Trophoblast cell (in vitro differentiated cells and primary cell): ENCODE measurements at regions not wholly inside any gene's neighbourhood (a gene's known extent, or its start where the extent isn't known, plus 50 kb on each side); places are given as distances from the start of the nearest gene placed in this dataset.
A peak's percentile ranks its signal among the peaks of the same experiment; 100 is the strongest.
"Not testable (repeated sequence)": the region's sequence is repeated elsewhere in the genome, so short reads cannot be mapped to it uniquely, and the experiment has no call there.

Experiments
- DNase-seq, 2 donors: peaks; one replicate each; pipeline ENCODE4 v3.0.0-alpha.2; 2016
- H2AFZ ChIP-seq: 2 replicates; pipeline ENCODE4 v1.6.1; 2013; ENCODE audit warnings: low read length, moderate library complexity, mild to moderate bottlenecking; ENCODE audit not compliant: insufficient read depth, poor library complexity
- H2AK5ac ChIP-seq: 2 replicates; pipeline ENCODE4 v1.6.1; 2013; ENCODE audit warnings: mild to moderate bottlenecking, low read length
- H2BK120ac ChIP-seq: 2 replicates; pipeline ENCODE4 v1.6.1; 2013; ENCODE audit warnings: low read length, mild to moderate bottlenecking, moderate library complexity; ENCODE audit not compliant: insufficient read depth, poor library complexity
- H2BK12ac ChIP-seq: 2 replicates; pipeline ENCODE4 v1.6.1; 2013; ENCODE audit warnings: mild to moderate bottlenecking, low read length, moderate library complexity
- H2BK5ac ChIP-seq: 2 replicates; pipeline ENCODE4 v1.6.1; 2013; ENCODE audit warnings: low read length, low read depth, moderate library complexity, mild to moderate bottlenecking; ENCODE audit not compliant: poor library complexity
- H3K14ac ChIP-seq: 2 replicates; pipeline ENCODE4 v1.6.1; 2013; ENCODE audit warnings: mild to moderate bottlenecking, low read length
- H3K18ac ChIP-seq: 2 replicates; pipeline ENCODE4 v1.6.1; 2013; ENCODE audit warnings: mild to moderate bottlenecking, low read length
- H3K23ac ChIP-seq: 2 replicates; pipeline ENCODE4 v1.6.1; 2013; ENCODE audit warnings: low read length
- H3K27ac ChIP-seq: 2 replicates; pipeline ENCODE4 v1.5.1; 2013; ENCODE audit warnings: low read depth, mild to moderate bottlenecking, inconsistent platforms, low read length, moderate library complexity
- H3K27me3 ChIP-seq: 2 replicates; pipeline ENCODE4 v1.6.1; 2013; ENCODE audit warnings: inconsistent platforms, mild to moderate bottlenecking, low read length, moderate library complexity; ENCODE audit not compliant: insufficient read depth
- H3K36me3 ChIP-seq, 2 experiments: 1 replicate in 1 of 2; 2 replicates in 1 of 2; pipeline ENCODE4 v1.6.1; 2013; ENCODE audit warnings: low read length in 2 of 2, mild to moderate bottlenecking in 2 of 2, moderate library complexity in 1 of 2; ENCODE audit not compliant: insufficient read depth in 2 of 2, control insufficient read depth in 1 of 2
- H3K4ac ChIP-seq: 2 replicates; pipeline ENCODE4 v1.6.1; 2013; ENCODE audit warnings: low read depth, mild to moderate bottlenecking, low read length, moderate library complexity
- H3K4me1 ChIP-seq, 2 experiments: 1 replicate in 1 of 2; 2 replicates in 1 of 2; pipeline ENCODE4 v1.6.1; 2013; ENCODE audit warnings: low read length in 2 of 2, mild to moderate bottlenecking in 2 of 2, moderate library complexity in 1 of 2; ENCODE audit not compliant: insufficient read depth in 2 of 2, control insufficient read depth in 1 of 2
- H3K4me2 ChIP-seq: 2 replicates; pipeline ENCODE4 v1.6.1; 2013; ENCODE audit warnings: inconsistent platforms, mild to moderate bottlenecking, low read length, moderate library complexity
- H3K4me3 ChIP-seq: 2 replicates; pipeline ENCODE4 v1.5.1; 2013; ENCODE audit warnings: mild to moderate bottlenecking, low read depth, low read length, inconsistent platforms
- H3K79me1 ChIP-seq: one replicate; pipeline ENCODE4 v1.6.1; 2013; ENCODE audit warnings: low read length
- H3K79me2 ChIP-seq: 2 replicates; pipeline ENCODE4 v1.6.1; 2013; ENCODE audit warnings: low read length, mild to moderate bottlenecking; ENCODE audit not compliant: control insufficient read depth, insufficient read depth, poor library complexity
- H3K9ac ChIP-seq: 2 replicates; pipeline ENCODE4 v1.6.1; 2013; ENCODE audit warnings: mild to moderate bottlenecking, low read length
- H3K9me3 ChIP-seq: 2 replicates; pipeline ENCODE4 v1.6.1; 2013; ENCODE audit warnings: low read depth, mild to moderate bottlenecking, control low read depth, inconsistent platforms, low read length; ENCODE audit not compliant: insufficient read depth
- H4K12ac ChIP-seq: 2 replicates; pipeline ENCODE4 v1.6.1; 2013; ENCODE audit warnings: low read depth, mild to moderate bottlenecking, low read length, moderate library complexity
- H4K8ac ChIP-seq: 2 replicates; pipeline ENCODE4 v1.6.1; 2013; ENCODE audit warnings: low read depth, mild to moderate bottlenecking, low read length, moderate library complexity
- H4K91ac ChIP-seq: one replicate; pipeline ENCODE4 v1.6.1; 2013; ENCODE audit warnings: low read depth, mild to moderate bottlenecking, low read length, moderate library complexity
- WGBS: extraction: QIAGEN DNeasy Blood & Tissue Kit; methylation state at CpG from one replicate; pipeline ENCODE4 v1.1.7; 2013; ENCODE audit warnings: missing lambda C conversion rate; ENCODE audit not compliant: insufficient read length, insufficient coverage; ENCODE audit errors: extremely low coverage; 5-methylcytosine and 5-hydroxymethylcytosine counted together

DNA sequence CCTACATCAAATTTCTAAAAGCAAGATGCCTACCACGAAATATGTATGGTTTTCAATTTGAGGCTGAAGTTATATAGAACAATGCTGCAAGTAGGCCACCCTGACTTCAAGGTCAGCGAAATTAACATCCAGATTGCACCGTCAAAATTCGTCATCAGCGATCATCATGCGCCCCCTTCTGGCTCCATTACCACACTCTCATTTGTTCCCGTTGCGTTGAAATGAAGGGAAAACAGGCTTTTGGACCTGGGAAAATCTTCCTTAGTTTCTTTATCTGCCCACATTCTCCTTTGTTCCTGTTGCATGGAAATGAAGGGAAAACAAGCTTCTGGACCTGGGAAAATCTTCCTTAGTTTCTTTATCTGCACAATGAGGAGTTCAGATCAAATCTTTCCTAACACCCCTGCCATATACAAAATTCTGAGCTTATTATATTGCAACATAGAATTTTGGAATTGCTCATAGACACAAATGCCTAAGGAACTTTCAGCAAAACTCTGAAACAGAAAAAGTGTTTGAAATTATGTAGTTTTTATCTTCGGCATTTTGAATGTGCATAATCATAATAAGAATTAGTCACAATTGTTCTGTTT is 98.2 kb upstream of the PRKCQ start:
- H4K91ac ChIP-seq: no peak overlapping the region
- no peak overlapping the region for H2BK12ac ChIP-seq
- H2BK5ac ChIP-seq: no peak overlapping the region
- H3K4me3 ChIP-seq: no peak overlapping the region
- WGBS: no CpG with 5 or more reads among the region's 9 CpGs
- peak; percentile 22 to 69 for DNase-seq
- no peaks in the 10 kb centered on the region for H3K79me2 ChIP-seq
- H2BK120ac ChIP-seq: no peak overlapping the region
- H3K27me3 ChIP-seq: no peaks in the 10 kb centered on the region
- no peak overlapping the region for H4K12ac ChIP-seq
- no peak overlapping the region for H3K4ac ChIP-seq
- no peaks in the 10 kb centered on the region for H3K79me1 ChIP-seq
- H3K36me3 ChIP-seq: no peaks in the 10 kb centered on the region
- H3K9ac ChIP-seq: no peak overlapping the region
- no peak overlapping the region for H3K4me2 ChIP-seq
- no peak overlapping the region for H2AK5ac ChIP-seq
- H3K4me1 ChIP-seq: no peaks in the 10 kb centered on the region
- H3K27ac ChIP-seq: no peak overlapping the region
- H4K8ac ChIP-seq: no peak overlapping the region
- no peak overlapping the region for H2AFZ ChIP-seq
- no peak overlapping the region for H3K23ac ChIP-seq
- no peak overlapping the region for H3K14ac ChIP-seq
- H3K18ac ChIP-seq: no peak overlapping the region
- H3K9me3 ChIP-seq: no peaks in the 10 kb centered on the region

DNA sequence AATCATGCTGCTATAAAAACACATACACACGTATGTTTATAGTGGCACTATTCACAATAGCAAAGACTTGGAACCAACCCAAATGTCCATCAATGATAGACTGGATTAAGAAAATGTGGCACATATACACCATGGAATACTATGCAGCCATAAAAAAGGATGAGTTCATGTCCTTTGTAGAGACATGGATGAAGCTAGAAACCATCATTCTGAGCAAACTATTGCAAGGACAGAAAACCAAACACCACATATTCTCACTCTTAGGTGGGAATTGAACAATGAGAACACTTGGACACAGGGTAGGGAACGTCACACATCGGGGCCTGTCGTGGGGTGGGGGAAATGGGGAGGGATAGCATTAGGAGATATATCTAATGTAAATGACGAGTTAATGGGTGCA is 97.1 kb upstream of the PRKCQ start:
- H2BK12ac ChIP-seq, H3K27ac ChIP-seq, H3K4ac ChIP-seq, H3K79me2 ChIP-seq, H3K14ac ChIP-seq, H2BK120ac ChIP-seq, DNase-seq, H4K12ac ChIP-seq, H3K4me3 ChIP-seq, H2AK5ac ChIP-seq, H3K36me3 ChIP-seq, H4K91ac ChIP-seq, H3K23ac ChIP-seq, H3K18ac ChIP-seq, H3K27me3 ChIP-seq, H3K79me1 ChIP-seq, H3K4me2 ChIP-seq, H3K4me1 ChIP-seq, H2AFZ ChIP-seq, H3K9ac ChIP-seq, H3K9me3 ChIP-seq, H4K8ac ChIP-seq, H2BK5ac ChIP-seq: not testable (repeated sequence)
- WGBS: no CpG with 5 or more reads among the region's 5 CpGs

DNA sequence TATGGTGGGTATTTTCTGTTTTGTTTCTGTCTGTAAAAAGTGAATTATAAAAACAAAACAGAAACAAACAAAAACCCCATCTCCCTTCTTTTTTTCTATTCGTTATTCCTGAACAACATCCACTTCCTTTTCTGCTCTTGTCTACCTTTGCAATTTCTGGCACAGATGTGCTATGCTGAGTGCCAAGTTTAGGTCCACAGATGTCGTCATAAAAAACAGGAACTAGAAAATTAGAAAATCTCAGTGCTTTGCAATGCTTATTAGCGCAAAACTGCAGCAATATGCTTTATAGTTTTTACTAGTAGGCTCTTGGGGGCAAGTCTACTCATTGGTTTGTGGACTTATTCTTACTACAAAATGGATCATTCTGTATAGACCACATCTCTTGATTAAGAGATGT is 94.2 kb upstream of the PRKCQ start:
- Histone ChIP-seq H2BK120ac (no peak overlapping the region), H3K4me1 (no peaks in the 10 kb centered on the region), H3K14ac (no peak overlapping the region), H2AFZ (no peak overlapping the region), H3K4me2 (no peak overlapping the region), H4K8ac (no peak overlapping the region), H3K9me3 (no peaks in the 10 kb centered on the region), H4K91ac (no peak overlapping the region), H3K18ac (no peak overlapping the region), H2AK5ac (no peak overlapping the region), H3K27me3 (no peaks in the 10 kb centered on the region), H2BK12ac (no peak overlapping the region), H3K27ac (no peak overlapping the region), H3K79me1 (no peaks in the 10 kb centered on the region), H2BK5ac (no peak overlapping the region), H3K4me3 (no peak overlapping the region), H3K23ac (no peak overlapping the region), H3K36me3 (no peaks in the 10 kb centered on the region), H4K12ac (no peak overlapping the region), H3K4ac (no peak overlapping the region), H3K9ac (no peak overlapping the region), H3K79me2 (no peaks in the 10 kb centered on the region)
- no CpG with 5 or more reads among the region's 3 CpGs for WGBS
- DNase-seq: no peak

DNA sequence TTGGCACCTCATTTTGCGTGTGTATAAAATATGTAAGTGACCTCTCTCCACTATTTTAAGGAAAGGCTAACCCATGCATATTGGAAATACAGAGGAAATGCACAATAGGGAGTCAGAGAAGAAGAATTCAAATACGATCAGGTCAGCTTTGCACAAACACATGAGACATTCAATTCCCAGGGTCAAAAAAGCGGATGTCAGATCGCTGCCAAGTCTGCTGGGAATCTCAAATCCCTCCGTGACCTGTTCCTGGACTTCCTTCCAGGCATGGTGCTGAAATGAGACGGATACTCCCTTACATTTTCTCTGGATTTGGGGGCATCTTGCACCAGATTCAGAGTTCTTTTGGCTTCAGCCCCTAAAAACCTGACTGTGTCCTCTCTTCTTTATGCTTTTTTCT is 91.9 kb upstream of the PRKCQ start:
- Histone ChIP-seq H3K27me3 (no peaks in the 10 kb centered on the region), H3K4ac (no peak overlapping the region), H3K4me2 (no peak overlapping the region), H3K79me2 (no peaks in the 10 kb centered on the region), H3K14ac (no peak overlapping the region), H4K12ac (no peak overlapping the region), H2BK12ac (no peak overlapping the region), H2AK5ac (no peak overlapping the region), H2AFZ (no peak overlapping the region), H4K8ac (no peak overlapping the region), H3K4me1 (no peaks in the 10 kb centered on the region), H3K79me1 (no peaks in the 10 kb centered on the region), H2BK120ac (no peak overlapping the region), H3K9ac (no peak overlapping the region), H3K9me3 (no peaks in the 10 kb centered on the region), H3K23ac (no peak overlapping the region), H3K36me3 (no peaks in the 10 kb centered on the region), H2BK5ac (no peak overlapping the region), H4K91ac (no peak overlapping the region), H3K18ac (no peak overlapping the region), H3K4me3 (no peak overlapping the region), H3K27ac (no peak overlapping the region)
- WGBS: no CpG with 5 or more reads among the region's 6 CpGs
- no peak for DNase-seq
